HG02973 (cell line): ENCODE measurements at regions not wholly inside any gene's neighbourhood (a gene's known extent, or its start where the extent isn't known, plus 50 kb on each side); places are given as distances from the start of the nearest gene placed in this dataset.
"Not testable (repeated sequence)": the region's sequence is repeated elsewhere in the genome, so short reads cannot be mapped to it uniquely, and the experiment has no call there.

ENCODE experiments used
- ATAC-seq: cut with Tn5 transposase; IDR thresholded peaks from one replicate; pipeline ENCODE4 v1.9.1; 2021; ENCODE audit warnings: moderate library complexity; ENCODE audit not compliant: unreplicated experiment

GRCh38 chr10:15921423-15921945 lies 61.2 kb upstream of the MINDY3 start:
- ATAC-seq = not testable (repeated sequence)

- no peak for ATAC-seq
These were observed 71.1 kb upstream of the MINDY3 start for GRCh38 chr10:15931376-15931775.

GRCh38 chr10:15939543-15939942 lies 79.2 kb upstream of the MINDY3 start:
- not testable (repeated sequence) for ATAC-seq

- no peak for ATAC-seq
These were observed 83.1 kb upstream of the MINDY3 start for GRCh38 chr10:15943426-15943825.

- no peak for ATAC-seq
These were observed 93.9 kb upstream of the MINDY3 start for GRCh38 chr10:15954188-15954587.

- no peak for ATAC-seq
These were observed 100.0 kb upstream of the MINDY3 start for GRCh38 chr10:15960277-15960676.

GRCh38 chr10:15972736-15973135 lies 112.4 kb upstream of the MINDY3 start:
- not testable (repeated sequence) for ATAC-seq

GRCh38 chr10:15985690-15986089 lies 125.4 kb upstream of the MINDY3 start:
- no peak for ATAC-seq

GRCh38 chr10:15990535-15991129 lies 130.3 kb upstream of the MINDY3 start:
- no peak for ATAC-seq

GRCh38 chr10:15997313-15997712 lies 137.0 kb upstream of the MINDY3 start:
- no peak for ATAC-seq

- no peak for ATAC-seq
These were observed 141.3 kb upstream of the MINDY3 start for GRCh38 chr10:16001581-16001980.

GRCh38 chr10:16009785-16010184 lies 149.5 kb upstream of the MINDY3 start:
- ATAC-seq = no peak

GRCh38 chr10:16011548-16011947 lies 151.2 kb upstream of the MINDY3 start:
- ATAC-seq = no peak

GRCh38 chr10:16014469-16014868 lies 154.2 kb upstream of the MINDY3 start:
- no peak for ATAC-seq

- ATAC-seq = no peak
These were observed 156.4 kb upstream of the MINDY3 start for GRCh38 chr10:16016688-16017087.

GRCh38 chr10:16020836-16021235 lies 160.5 kb upstream of the MINDY3 start:
- no peak for ATAC-seq

GRCh38 chr10:16026832-16027231 lies 166.5 kb upstream of the MINDY3 start:
- ATAC-seq = not testable (repeated sequence)

- no peak for ATAC-seq
These were observed 170.3 kb upstream of the MINDY3 start for GRCh38 chr10:16030562-16030961.

GRCh38 chr10:16049050-16049449 lies 188.7 kb upstream of the MINDY3 start:
- ATAC-seq = no peak

GRCh38 chr10:16049782-16050181 lies 189.5 kb upstream of the MINDY3 start:
- ATAC-seq = no peak

GRCh38 chr10:16063350-16063749 lies 203.0 kb upstream of the MINDY3 start:
- no peak for ATAC-seq

- ATAC-seq = not testable (repeated sequence)
These were observed 223.2 kb upstream of the MINDY3 start for GRCh38 chr10:16083551-16083950.

- no peak for ATAC-seq
These were observed 244.8 kb upstream of the MINDY3 start for GRCh38 chr10:16105082-16105481.
